Skin epidermis (tissue), 12 donors: ENCODE measurements at regions not wholly inside any gene's neighbourhood (a gene's known extent, or its start where the extent isn't known, plus 50 kb on each side); places are given as distances from the start of the nearest gene placed in this dataset.
"Not testable (repeated sequence)": the region's sequence is repeated elsewhere in the genome, so short reads cannot be mapped to it uniquely, and the experiment has no call there.

ENCODE experiments used
- H3K27ac ChIP-seq, 21 experiments: fragments of 200-600 bp; sonication (generic) in 11 of 21; one replicate each; pipeline ENCODE4 v1.5.0; 2020; ENCODE audit warnings: mild to moderate bottlenecking in 3 of 21, inconsistent platforms in 2 of 21, moderate library complexity in 2 of 21
- H3K4me3 ChIP-seq, 7 experiments: fragments of 200-600 bp; sonication (generic) in 2 of 7; one replicate each; pipeline ENCODE4 v1.5.0; 2020; ENCODE audit warnings: inconsistent platforms in 2 of 7, mild to moderate bottlenecking in 2 of 7, moderate library complexity in 1 of 7

DNA sequence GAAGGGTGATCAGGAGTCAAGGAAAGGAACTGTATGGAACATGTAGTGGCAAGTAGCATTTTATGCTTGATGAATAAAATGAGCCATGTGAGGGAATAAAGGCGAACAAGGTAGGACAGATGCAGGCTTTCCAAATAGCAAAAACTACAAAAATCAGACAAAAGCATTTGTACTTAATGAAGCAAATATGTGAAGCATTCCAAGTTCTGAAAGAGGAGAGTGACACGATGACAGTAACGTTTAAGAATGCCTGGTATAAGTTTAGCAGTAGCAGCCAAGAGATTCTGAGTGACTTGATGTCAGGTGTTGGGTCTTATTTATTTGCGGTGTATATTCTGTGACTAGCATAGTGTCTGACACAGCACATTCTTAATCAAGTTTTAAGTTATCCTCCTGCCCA, 408.2 kb upstream of the RASGRP1 start:
- Histone ChIP-seq H3K27ac (no peak overlapping the region), H3K4me3 (no peak overlapping the region)

DNA sequence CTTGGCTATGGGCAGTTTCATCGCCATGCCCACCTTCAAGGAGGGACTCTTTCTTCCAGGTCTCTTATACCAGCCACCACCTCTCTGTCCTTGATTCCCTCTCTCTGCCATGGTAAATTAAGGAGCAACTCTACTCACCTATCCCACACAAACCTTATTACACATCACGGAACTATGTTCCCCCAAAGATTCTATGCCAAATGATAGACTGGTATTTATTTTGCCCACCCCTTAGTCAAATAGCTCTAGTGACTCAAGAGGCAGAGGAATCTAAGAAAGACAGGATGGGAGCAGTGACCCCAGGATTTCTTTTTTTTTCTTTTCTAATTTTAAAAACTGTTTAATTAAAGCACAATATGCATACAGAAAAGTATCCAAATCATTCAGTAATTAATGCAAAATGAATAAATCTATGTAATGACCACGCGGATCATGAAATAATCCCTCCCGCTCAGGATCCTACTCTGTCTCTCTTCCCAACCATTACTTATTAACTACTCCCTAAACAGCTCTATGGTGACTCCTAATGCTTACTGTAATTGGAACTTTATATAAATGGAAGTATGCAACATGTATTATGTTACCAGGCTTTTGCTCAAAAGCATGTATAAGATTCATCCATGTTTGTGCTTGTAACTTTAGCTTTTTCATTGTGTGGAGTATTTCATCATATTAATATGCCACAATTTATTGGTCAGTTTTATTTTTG, 410.8 kb upstream of the RASGRP1 start:
- no peak overlapping the region for H3K4me3 ChIP-seq
- H3K27ac ChIP-seq = no peak overlapping the region

DNA sequence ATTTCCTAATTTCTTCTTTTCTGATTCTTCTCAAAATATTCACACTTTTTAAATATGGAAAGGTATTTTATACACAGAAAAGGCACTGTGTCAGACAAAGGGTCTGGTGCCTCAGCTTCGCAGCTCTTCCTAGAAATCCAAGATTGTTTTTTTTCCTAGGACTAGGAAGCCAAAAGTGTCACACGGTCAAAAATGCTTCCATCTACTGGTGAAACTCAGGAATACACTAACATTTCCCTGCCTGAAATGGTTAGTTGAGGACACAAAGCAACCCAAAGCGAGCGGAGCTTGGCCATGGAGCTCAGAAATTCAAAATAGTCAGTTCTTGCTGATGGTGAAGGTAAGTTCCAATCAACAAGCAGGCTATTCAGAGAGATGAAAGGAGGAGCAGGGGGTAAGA, 426.5 kb upstream of the RASGRP1 start:
- Histone ChIP-seq H3K4me3 (no peak overlapping the region), H3K27ac (no peak overlapping the region)

DNA sequence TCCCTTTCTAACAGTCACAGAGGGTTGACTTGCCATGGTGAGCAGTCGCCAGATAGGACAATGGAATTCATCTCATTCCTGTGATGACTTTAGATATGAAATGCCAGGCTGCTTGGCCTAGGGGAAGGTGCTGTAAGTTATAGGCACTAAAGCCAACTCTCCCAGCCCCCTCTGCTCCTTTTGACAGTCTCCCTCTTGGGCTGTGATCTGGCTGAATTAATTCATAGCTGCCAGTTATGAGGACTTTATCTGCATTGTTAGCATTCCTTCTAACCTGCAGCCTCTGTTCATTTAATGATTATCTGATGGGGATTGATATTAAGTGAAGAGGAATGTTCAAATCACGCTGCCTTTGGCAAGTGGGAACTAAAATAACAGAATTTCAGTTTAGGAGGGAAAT, 427.1 kb upstream of the RASGRP1 start:
- Histone ChIP-seq H3K4me3 (no peak overlapping the region), H3K27ac (no peak overlapping the region)

DNA sequence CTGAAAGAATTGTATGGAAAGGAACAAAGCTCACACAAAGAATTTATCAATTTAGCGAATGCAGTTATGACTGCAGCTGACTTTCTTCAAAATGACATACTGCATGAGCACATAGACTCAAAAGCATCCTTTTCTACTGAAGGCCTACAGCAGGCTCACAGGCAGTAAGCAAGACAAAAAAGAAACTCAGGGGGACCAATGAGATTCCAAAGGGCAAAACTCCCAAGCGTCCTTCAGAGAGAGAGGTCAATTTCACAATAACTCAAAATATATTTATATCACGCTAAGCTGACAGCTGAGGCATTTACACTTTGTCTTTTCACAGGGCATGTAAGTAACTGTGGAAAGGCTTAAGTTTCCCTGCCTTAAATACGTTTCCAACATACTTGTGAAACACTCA, 427.9 kb upstream of the RASGRP1 start:
- no peak overlapping the region for H3K27ac ChIP-seq
- H3K4me3 ChIP-seq = no peak overlapping the region

DNA sequence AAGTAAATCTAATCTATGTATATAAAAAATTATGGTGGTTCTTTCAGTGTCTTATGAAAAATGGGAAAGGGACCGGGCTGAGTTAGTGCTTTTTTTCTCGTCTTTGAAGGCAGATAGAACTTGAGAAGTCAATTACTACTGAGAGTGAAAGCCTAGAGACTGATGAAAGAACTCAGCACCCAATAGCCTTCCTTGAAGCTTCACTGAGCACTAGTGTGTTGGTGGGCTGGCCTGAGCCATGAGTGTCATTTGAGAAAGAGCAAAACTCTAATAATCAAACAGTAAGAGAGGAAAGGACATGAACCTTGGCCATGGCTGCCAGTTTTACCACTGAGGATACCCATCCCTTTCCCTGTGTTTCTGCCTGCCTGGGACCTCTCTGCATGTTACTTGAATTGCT, 428.3 kb upstream of the RASGRP1 start:
- no peak overlapping the region for H3K27ac ChIP-seq

DNA sequence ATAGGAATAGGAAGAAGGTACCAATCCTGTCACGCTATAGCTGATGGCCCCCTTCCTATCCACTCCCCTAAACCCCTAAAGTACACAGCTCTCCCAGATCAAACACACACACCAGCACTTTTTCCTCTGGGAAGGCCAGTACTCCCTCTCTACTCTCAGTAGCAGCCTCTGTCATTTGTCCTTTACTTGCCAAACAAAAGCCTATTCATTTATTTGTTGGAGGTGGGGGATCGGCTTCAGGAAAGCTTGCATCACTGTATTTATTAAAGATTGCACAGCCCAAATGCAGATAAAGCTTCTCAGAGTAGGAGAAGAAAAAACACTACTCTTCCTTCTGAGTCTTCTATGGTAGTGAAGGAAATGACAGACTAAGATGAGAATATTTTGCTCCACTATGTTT, 429.7 kb upstream of the RASGRP1 start:
- no peak overlapping the region for H3K27ac ChIP-seq
- H3K4me3 ChIP-seq = no peak overlapping the region

More for the DNA sequence above, 428.3 kb upstream of the RASGRP1 start:
- no peak overlapping the region for H3K4me3 ChIP-seq

DNA sequence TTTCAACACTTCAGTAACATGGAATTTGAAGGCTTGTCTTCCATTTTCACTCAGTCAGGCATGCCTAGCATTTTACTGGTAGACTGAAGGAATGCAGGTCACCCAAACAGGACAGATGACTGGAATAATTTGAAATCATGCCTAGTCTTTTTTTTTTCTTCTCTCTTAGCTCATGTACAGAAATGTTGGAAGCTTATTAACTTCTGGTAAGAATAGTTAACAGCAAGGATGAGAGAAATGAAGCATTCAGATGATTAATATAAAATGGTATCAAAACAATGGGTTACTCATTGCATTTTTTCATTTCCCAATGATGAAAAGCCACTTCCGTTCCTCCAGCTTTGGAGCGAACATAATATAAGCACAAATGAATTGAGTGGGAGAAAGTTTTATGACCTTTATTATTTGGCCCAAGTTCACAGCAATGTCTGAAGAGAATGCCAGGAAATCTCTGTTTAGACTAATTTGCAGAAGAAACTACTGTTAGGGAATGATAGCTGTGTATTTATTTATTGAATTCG, 431.6 kb upstream of the RASGRP1 start:
- H3K4me3 ChIP-seq = no peak overlapping the region
- H3K27ac ChIP-seq = peak overlapping the region in 4 of 21 experiments; percentile 7 to 77 (median 43)

DNA sequence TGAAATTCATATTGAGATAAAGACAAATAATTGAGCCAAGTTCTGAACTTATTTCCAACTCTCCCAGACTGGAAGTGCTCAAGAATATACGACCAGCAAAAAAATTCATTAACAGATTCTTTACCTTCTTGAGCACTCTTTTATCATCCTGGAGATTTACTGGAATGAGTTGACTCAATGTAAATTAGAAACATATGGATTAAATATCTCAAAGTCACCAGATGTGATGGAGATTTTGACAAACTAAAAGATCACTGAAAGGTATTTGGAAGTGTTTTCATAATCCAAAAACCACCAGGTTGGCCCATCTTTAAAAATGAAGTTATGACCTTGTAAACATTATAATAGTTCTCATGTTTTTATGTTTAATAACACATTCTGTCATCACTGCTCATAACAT, 433.2 kb upstream of the RASGRP1 start:
- H3K4me3 ChIP-seq = no peak overlapping the region
- no peak overlapping the region for H3K27ac ChIP-seq

DNA sequence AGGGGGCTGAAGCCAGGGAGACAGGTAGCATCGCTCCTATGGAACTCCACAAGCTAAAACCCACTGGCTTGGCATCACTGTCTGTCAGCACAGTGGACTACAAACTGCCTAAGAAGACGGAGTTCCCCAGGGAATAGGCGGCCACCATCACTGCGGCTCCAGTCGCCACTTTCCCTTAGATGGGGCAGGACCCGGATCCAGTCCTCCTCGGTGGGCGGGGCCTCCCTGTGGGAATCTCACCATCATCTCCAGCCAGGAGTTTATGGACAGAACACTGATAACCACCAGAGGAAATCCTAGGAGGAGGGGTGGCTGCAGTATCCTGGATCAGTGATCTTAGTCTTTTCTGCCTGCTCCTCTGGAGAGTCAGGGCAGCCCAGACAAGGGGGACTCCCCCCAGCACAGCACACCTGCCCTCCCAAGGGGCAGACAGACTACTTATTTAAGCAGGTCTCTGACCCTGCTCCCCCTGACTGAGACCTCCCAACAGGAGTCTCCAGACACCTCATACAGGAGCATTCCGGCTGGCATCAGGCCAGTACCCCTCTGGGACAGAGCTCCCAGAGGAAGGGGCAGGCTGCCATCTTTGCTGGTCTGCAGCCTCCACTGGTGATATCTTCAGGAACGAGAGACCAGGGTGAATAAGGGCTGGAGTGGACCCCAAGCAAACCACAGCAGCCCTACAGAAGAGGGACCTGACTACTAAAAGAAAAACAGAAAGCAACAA, 435.6 kb upstream of the RASGRP1 start:
- H3K4me3 ChIP-seq = no peak overlapping the region
- no peak overlapping the region for H3K27ac ChIP-seq

DNA sequence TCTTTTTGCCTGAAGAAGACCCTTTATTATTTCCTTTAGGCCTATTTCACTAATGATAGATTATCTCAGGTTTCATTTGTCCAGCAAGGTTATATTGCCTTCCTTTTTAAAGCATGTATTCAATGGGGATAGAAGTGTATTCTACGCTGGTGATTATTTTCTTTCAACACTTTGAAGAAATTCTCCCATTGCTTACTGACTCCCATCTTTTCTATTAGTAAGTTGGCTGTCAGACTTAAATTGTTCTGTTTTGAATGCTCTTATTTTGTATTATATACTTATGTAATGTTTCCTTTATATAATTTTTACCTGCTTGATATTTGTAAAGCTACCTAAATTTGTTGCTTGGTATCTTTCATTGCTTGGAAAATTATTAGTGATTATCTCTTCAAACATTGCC, 445.1 kb upstream of the RASGRP1 start:
- Histone ChIP-seq H3K4me3 (no peak overlapping the region), H3K27ac (no peak overlapping the region)

DNA sequence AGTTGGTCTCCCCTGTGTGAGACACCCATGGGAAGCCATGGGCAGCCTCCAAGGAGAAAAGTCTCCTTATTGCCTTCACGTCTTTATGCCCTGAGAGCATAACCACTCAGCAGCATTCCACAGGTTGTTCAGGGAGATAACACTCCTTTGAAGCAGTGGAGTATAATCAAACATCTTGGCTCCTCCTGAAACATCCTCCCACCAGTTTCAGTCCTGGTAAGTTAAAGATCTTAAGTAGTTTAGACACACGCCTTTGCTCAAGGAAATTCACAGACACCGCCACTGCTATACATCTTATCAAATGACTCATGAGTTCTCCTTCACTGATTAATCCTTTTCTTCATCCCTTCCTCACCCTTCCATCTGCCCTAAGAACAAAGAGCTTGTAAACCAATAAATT, 446.5 kb upstream of the RASGRP1 start:
- not testable (repeated sequence) for H3K27ac ChIP-seq, H3K4me3 ChIP-seq

DNA sequence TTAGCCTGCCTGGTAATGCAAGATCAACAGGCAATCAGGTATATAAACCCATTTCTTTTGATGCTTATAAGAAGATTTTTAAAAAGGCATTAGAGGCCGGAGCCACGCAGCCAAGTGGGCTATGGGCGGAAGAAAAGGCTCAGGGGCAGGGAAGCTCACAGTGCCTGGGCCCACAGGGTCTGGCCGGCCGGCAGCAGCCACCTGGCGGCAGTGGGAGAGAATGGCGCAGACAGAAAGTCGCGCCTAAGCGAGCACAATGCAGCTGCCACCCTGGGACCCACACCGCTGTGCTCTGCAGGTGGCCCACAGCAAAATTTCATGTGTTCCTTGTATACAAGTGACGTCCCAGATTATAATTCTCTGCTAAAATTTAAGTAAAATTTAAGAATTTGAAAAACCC, 448.6 kb upstream of the RASGRP1 start:
- no peak overlapping the region for H3K4me3 ChIP-seq

DNA sequence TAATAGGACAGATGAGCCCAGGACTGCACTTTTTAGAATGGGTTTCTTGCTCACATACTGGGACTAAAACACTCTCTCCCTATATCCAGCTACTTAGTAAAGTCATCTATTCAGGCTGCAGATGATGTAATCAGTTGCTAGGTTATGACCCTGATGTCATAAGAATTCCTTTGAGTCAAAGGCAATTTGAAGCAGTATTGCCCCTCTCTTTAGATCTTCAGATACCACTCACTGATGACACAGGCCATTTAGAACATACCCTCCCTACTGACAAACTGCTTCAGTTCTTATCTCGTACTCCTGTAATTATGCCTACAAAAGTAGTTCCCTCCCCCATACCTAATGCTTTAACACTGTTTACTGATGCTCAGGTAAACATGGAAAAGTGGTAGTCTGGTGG, 450.1 kb upstream of the RASGRP1 start:
- Histone ChIP-seq H3K27ac (no peak overlapping the region), H3K4me3 (no peak overlapping the region)

More for the DNA sequence above, 448.6 kb upstream of the RASGRP1 start:
- H3K27ac ChIP-seq = no peak overlapping the region

DNA sequence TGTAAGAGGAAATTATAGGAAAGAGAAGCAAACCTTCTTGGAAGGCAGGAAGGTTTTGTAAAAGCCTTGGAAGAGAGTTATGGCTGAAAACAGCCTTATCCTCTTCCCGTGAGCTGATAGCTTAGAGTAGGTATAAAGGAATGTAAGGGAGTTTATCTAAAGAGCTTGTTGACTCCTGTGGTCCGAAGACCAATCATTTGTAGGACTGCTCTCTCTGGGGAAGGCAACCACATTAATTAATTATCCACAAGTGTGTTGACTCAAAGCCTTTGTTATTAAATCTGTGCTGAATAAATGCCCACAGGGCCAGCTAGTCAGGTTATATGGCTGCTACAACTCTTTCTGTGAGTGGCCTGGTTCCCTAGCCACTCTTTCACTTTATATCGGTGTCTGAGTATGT, 452.1 kb upstream of the RASGRP1 start:
- Histone ChIP-seq H3K4me3 (no peak overlapping the region), H3K27ac (no peak overlapping the region)

DNA sequence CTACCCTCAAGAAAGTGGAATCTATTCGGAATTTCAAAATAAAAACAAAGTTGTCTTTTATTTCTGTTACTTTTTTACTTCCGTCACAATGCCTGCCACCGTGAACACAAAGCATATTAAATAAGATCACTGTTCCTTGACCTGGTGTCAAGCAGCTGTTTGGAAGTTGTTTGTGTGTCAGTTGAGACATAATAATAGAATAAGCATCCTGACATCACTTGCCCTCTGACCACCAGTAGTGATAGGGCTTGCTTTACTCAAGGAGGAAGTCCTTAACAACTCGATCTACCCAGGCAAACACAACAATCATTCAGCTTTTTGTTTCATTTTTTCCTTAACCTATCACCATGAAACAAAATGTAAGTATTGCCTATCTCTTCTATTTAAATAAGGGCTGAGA, 454.4 kb upstream of the RASGRP1 start:
- H3K4me3 ChIP-seq = no peak overlapping the region
- no peak overlapping the region for H3K27ac ChIP-seq

DNA sequence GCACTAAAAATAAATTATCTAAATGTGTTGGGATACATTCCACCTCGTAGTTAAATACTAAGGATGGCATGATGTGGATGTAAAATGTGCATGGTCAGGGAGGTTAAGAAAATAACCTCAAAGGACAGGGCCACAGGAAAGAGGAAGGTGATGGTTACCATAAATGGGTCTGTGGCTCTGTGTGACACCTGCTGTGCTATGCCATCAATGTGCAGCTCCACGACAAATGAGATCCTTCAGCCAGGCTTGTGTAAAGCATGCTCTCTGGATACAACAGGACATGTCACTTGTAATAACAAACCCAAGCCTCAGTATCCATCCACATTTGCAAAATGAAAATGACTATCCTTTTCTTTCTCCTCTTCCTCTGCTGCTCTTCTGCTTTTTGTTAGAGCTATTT, 456.7 kb upstream of the RASGRP1 start:
- H3K4me3 ChIP-seq = no peak overlapping the region
- no peak overlapping the region for H3K27ac ChIP-seq

DNA sequence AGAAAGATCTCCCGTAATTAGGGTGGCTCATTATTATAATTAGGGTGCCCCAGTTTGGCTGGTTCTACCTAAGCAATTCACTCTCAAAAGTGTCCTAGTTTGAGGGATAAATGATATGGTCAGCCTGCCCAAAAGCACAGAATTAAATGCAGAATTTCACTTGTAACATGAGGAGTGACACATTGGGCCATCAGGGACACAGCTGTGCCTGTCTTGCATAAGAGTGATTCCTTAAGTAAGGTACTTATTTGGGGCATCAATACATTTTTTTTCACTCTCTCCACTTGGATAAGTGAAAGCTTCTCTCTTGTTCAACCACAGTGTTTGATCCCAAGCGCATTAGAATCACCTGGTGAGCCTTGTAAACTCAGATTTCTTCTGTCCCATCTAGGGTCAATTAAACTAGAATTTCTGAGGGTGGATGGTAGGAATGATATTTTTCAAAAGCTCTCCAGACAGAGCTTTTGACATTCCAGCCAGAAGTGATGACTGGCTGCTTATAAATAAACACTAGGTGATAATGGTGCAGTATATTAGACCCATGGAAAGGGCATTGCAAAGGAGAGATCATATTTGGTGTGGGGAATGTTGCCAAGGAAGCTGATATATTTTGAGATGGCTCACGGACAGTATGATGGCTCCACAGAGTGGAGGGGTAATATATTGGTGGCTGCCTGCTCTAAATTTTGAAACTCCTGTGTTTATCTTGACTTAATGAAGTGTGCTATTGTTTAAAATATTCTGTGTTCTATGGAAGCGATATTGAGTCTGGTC, 458.1 kb upstream of the RASGRP1 start:
- H3K27ac ChIP-seq = no peak overlapping the region
- H3K4me3 ChIP-seq = no peak overlapping the region

DNA sequence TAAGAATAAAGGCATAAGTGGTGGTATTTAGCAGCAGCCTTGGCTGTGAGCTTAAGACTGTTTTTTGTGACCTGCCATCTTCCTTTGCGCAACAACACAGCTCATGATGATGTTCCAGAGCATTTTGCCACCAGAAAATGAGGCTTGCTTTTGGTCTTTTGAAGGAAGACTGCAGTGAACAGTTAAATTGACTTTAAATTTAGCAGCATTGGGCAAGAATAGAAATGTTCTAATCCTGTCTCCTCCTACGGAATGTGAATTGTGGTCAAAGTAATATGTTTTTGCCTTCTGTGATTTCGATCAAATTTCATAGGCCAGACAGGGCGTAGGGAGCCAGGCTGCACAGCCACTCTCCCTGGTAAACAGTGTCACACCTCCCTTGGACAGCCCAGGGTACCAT, 460.7 kb upstream of the RASGRP1 start:
- H3K4me3 ChIP-seq = no peak overlapping the region
- H3K27ac ChIP-seq = no peak overlapping the region

DNA sequence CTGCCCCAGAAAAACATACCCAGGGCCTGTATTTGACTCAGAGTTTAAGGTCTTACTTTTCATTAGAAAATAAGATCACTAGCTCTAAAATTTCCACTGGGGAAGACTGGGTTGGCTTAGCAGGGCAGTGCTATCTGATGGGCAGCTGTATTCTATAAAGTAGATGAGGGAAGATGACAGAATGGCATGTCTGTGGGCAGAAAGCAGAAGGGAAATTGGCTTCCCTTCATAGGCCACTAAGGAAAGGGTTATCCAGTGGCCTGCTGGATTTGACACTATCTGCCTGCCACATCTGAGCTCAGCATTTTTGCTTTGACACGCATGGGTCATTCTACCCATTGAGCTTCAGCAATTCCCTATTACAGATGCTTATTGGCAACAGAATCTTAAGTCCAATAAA, 461.3 kb upstream of the RASGRP1 start:
- Histone ChIP-seq H3K4me3 (no peak overlapping the region), H3K27ac (no peak overlapping the region)

DNA sequence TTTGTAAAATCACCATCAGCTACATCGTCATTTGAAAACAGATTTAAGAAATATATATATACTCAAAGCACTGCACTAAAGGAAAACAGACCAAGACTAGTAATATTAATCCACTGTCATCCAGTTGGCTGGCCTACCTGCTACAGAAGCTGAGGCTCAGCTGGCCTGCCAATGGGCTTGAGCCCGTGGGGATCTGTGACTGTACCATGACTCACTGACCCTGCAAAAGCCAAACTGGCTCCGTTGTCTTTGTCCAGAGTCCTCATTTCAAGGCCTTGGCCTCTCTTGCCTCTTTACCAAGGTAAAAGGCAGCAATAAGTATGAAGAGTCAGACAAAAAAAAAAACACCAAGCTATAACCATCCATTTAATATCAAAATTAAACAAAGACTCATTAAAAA, 463.5 kb upstream of the RASGRP1 start:
- no peak overlapping the region for H3K27ac ChIP-seq
- H3K4me3 ChIP-seq = no peak overlapping the region
